ENCODE measurements at regions not wholly inside any gene's neighbourhood (a gene's known extent, or its start where the extent isn't known, plus 50 kb on each side); places are given as distances from the start of the nearest gene placed in this dataset.

GRCh38 chr13:85074543-85075313 is 724.5 kb downstream of the SLITRK6 start:
- TF ChIP-seq, protein P1, sequence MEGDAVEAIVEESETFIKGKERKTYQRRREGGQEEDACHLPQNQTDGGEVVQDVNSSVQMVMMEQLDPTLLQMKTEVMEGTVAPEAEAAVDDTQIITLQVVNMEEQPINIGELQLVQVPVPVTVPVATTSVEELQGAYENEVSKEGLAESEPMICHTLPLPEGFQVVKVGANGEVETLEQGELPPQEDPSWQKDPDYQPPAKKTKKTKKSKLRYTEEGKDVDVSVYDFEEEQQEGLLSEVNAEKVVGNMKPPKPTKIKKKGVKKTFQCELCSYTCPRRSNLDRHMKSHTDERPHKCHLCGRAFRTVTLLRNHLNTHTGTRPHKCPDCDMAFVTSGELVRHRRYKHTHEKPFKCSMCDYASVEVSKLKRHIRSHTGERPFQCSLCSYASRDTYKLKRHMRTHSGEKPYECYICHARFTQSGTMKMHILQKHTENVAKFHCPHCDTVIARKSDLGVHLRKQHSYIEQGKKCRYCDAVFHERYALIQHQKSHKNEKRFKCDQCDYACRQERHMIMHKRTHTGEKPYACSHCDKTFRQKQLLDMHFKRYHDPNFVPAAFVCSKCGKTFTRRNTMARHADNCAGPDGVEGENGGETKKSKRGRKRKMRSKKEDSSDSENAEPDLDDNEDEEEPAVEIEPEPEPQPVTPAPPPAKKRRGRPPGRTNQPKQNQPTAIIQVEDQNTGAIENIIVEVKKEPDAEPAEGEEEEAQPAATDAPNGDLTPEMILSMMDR (IDR thresholded peaks at IDR 0.05): no peak
- no peak for TF ChIP-seq POLR2A (IDR thresholded peaks at IDR 0.05)
